ENCODE measurements at regions not wholly inside any gene's neighbourhood (a gene's known extent, or its start where the extent isn't known, plus 50 kb on each side); places are given as distances from the start of the nearest gene placed in this dataset.
"Not testable (repeated sequence)": the region's sequence is repeated elsewhere in the genome, so short reads cannot be mapped to it uniquely, and the experiment has no call there.

DNA sequence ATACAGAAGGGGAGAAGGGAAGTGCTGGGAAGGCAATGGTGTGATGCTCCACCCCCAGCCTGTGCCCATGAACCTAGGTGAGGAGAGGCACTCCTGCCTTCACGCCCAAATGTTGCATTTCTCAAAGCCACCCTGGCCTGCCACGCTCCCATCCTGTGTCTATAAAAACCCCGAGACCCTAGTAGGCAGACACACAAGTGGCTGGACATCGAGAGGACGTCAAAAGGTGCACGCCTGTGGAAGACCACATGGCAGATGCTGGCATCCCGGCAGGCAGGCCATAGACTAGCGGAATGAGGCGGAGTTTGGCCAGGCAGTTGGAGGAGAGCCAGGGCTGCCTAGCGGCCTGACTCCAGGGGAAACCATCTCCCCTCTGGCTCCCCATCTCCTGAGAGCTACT lies 1168.5 kb upstream of the ADGRL2 start:
- DNase-seq: no peak

DNA sequence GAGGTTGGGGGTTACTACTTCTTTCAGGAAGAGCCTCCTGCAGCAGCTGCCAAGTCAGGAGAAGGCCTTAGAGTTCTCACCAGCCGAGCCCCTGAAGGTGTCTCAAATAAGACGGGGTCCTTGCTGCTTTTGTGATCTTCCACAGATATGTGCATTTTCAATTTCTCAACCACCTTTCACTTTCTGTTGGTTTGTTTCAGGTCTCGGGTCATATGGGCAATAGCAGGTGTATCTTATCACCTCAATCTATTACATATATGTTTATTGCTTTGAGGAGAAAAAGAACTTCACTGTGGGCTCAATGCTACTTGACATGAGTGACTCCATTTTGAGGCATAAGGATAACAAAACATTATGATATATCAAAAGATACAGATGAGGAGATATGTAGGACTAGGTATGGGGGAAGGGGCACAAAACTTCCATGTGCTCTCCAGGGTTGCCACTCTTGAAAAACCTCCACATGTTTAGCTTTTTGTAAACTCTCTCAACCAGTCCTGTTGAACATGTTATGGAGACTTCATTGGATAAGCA lies 1171.4 kb upstream of the ADGRL2 start:
- DNase-seq: no peak

GRCh38 chr1:80624682-80625081 lies 1176.1 kb upstream of the ADGRL2 start:
- DNase-seq: no peak

DNA sequence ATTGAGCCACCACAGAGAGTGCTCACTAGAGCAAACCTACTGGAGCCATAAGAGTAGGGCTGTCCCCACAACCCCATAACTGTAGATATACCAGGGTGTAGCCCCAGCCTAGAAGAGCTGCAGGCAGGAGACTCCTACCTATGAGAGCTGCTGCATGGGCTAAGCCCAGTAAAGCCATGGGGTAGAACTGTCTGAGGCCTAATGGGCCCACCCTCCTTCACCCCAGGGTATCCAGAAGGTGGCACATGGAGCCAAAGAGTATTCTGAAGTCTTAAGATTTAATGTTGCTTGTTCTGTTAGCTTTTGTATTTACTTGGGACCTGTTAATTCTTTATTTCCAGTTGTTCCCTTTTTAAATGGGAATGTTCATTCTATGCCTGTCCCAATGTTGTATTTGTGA lies 1193.7 kb upstream of the ADGRL2 start:
- no peak for DNase-seq

DNA sequence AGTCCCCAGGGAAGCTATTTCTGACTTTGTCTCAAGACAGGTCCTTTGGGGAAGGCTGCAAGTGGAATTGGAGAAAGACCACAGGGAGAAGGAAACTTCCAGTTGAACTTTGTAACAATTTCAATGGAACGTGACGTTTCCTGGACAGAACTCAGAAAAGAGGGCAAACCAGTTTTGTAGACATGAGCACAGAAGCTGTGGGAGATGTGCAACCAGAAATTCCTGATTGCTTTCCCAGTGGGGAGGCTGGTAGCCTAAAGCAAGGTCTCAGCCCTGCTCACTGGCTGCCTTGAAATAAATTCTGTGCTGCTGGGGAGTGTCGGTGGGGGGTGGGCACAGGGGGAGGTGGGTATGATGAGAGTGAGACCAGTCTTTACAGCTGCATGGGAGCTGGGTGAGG lies 1206.7 kb upstream of the ADGRL2 start:
- no peak for DNase-seq

GRCh38 chr1:80593197-80593596 lies 1207.5 kb upstream of the ADGRL2 start:
- DNase-seq: no peak

GRCh38 chr1:80582980-80583379 lies 1217.8 kb upstream of the ADGRL2 start:
- no peak for DNase-seq

- DNase-seq: no peak
Measured at GRCh38 chr1:80579055-80579454, 1221.7 kb upstream of the ADGRL2 start.

DNA sequence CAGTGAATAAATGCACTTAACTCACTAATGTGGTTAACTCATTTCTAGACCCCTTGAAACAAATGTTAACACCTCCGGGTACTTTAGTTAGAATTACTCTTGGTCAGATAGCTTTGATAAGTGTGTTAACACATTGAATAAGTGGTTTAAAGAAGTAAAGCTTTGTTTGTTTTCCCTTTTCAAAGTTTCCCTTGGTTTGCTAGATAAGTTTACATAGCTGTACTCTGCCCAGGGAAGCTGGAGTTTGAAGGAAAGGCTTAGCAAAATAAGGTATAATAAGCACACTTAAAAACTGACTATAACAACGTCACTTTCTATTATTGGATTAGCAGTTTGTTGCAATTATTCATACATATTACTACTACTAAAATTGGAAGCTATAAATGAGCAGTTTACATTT lies 1233.9 kb upstream of the ADGRL2 start:
- DNase-seq: no peak

DNA sequence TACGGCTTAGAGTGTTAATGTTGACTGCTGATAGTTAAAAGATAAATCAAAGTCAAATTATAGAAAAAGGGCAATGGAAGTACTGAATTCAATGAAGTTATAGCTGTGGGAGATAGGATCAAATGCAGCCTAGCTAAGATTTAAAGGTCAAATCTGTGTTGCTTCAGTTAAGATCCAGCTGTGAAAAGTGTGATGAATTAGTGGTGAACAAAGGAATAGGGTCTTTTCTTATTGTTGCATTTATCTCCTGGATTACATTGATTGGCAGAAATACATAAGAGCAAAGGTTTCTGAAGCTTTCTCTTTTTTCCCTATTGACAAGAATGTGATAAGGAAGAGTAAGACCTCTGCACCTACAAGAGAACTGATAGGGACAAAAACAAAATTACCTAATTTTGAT lies 1234.6 kb upstream of the ADGRL2 start:
- no peak for DNase-seq

- peak; percentile 21 for DNase-seq
Measured at GRCh38 chr1:80565406-80565805, 1235.3 kb upstream of the ADGRL2 start.

- DNase-seq: no peak
Measured at GRCh38 chr1:80542231-80542630, 1258.5 kb upstream of the ADGRL2 start.

- DNase-seq: no peak
Measured at GRCh38 chr1:80540596-80540995, 1260.1 kb upstream of the ADGRL2 start.

- DNase-seq: no peak
Measured at GRCh38 chr1:80540149-80540548, 1260.6 kb upstream of the ADGRL2 start.

- DNase-seq: not testable (repeated sequence)
Measured at GRCh38 chr1:80539298-80539697, 1261.4 kb upstream of the ADGRL2 start.

DNA sequence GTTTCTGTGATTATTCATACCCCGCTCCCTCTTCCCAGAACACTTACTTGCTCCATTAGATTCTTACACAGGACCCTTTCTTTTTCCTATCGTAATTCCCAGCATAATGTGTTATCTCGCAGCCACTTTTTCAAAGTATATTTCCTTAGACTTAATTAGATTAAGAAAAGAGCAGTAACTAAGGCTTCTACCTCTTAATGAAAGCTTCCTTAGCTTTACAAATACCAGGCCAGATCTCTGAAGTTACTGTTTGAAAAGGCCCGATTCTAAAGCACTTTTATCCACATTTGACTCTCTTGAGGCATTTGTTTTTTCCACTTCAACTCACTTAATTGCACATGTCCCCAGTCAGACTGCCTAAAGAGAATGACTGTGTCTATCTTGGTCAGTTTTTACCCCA lies 1264.3 kb upstream of the ADGRL2 start:
- no peak for DNase-seq

GRCh38 chr1:80535466-80535865 lies 1265.3 kb upstream of the ADGRL2 start:
- no peak for DNase-seq

DNA sequence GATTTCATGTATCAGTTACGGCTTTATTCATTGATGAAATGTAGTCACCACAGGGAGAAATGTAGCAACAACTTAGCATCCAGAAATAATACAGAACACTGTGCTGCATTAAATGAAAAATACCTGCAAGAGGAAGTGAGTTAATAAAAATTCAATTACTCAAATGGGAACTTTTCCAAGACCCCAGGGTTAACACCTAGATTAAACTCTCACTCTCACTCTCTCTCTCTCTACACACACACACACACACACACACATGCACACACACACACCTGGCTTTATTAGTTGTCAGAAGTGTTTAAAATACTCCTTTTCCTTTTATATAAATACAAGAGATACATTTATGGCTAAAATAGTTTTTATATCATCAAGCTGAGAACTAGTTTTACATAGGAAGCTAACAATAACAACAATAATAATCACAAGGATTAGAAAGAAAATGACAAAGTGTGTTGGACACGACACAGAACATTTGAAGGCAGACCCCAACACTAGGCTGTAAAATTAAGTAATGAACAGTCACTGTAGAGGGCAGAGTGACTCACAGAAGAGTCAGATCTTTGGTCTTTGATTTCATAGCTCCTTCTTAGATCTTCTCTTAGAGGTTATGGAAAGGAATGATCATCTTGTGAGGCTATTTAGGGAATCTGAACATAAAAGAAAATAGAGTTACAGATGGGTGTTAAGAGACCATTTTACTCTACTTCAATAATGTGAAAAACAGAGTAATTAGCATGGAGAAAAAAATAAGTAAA lies 1266.0 kb upstream of the ADGRL2 start:
- peak; percentile 20 for DNase-seq

DNA sequence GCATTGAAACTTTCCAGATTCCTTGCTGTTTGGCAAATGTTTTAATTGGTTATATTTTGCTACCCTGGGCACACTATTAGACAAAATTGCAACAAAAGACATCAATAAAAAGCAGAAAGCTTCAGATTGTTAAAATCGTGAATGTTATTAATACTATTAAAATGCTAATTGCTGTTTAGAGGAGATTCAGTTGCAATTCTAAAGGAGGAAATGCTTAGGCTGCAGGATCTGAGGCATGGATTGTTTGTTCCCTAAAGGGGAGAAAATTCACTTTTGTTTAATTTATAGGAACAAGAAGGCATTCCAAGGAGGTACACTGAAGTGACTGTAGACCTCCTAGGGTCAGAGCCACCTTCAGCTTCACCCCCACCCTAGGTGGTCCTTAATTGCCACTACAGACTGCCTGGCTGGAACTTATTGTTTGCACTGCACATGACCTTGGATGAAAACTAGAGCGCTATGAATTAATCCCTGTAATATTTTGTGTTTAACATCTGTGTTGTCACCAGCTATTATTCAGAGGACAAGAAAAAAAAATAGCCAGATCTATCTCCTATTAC lies 1266.9 kb upstream of the ADGRL2 start:
- no peak for DNase-seq

DNA sequence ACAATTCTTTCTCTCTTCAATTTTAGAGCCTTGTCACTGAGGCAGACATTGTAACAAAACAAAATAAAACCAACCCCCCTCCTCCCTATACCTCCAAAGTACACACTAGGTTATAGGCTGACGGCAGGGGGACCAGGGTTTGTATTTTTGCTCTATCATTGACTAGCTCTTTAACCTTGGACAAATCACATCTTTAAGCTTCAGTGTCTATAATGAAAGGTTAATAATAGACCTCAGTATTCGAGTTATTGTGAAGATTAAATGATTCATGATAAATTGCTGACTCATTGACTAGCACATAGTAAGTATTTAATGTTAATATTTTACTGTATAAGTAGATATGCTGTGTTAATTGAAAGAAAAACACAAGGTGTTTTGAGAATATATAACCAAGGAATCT lies 1267.6 kb upstream of the ADGRL2 start:
- no peak for DNase-seq

GRCh38 chr1:80531182-80531581 lies 1269.6 kb upstream of the ADGRL2 start:
- no peak for DNase-seq

DNA sequence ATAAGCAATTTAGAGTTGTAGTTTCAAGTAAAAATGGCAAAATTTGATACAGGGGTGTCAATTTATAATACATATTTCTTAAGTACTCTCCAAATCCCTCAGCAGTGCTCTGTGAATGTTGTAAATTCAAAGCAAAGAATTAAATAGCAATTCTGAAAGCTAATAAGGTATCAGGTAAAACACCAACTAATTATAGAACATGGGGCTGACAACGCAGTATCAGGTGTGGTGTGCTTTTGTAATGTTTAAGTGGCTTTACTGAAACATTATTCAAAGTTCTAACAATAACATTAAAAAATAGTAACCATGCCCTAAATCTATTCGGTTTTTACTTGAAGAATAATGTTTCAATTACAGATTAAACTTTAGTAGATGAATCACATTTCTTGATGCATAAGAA lies 1271.2 kb upstream of the ADGRL2 start:
- DNase-seq: no peak

GRCh38 chr1:80523861-80524260 lies 1276.9 kb upstream of the ADGRL2 start:
- no peak for DNase-seq

DNA sequence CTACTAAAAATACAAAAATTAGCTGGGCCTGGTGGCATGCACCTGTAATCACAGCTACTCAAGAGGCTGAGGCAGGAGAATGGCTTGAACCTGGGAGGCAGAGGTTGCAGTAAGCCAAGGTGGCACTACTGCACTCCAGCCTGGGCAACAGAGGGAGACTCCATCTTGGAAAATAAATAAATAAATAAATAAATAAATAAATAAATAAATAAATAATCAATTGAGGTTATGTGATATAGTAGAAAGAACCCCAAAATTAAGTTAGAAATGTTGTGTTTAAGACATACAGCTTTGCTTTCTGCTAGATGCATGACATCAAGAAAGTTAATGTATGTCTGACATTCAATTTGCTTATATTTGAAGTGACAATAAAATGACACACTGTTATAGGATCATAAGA lies 1277.7 kb upstream of the ADGRL2 start:
- DNase-seq: not testable (repeated sequence)

All from left kidney (tissue), 1 donor.